HG03175 (cell line): ENCODE measurements at regions not wholly inside any gene's neighbourhood (a gene's known extent, or its start where the extent isn't known, plus 50 kb on each side); places are given as distances from the start of the nearest gene placed in this dataset.

Experiments
- ATAC-seq: cut with Tn5 transposase; IDR thresholded peaks from one replicate; pipeline ENCODE4 v1.9.1; 2021; ENCODE audit warnings: mild to moderate bottlenecking, moderate library complexity; ENCODE audit not compliant: unreplicated experiment

DNA sequence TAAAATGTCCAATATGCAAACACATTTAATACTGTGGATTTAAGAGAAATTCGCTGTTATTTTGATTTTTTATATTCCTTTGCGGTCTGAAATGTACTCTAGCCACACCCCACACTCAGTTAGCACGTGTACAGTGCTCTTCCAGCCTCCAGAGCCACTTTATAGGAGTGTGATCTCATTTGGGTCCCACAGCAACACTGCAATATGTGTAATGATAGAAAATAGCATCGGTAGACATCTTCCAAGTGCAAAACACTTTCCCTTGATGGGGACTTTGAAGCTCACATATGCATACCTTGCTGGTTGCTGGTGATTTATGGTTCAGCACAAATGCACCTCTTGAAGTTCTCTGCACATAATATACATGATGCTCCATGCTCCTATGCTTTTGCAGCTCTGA is 148.3 kb downstream of the GAS1 start:
- ATAC-seq, result no peak

DNA sequence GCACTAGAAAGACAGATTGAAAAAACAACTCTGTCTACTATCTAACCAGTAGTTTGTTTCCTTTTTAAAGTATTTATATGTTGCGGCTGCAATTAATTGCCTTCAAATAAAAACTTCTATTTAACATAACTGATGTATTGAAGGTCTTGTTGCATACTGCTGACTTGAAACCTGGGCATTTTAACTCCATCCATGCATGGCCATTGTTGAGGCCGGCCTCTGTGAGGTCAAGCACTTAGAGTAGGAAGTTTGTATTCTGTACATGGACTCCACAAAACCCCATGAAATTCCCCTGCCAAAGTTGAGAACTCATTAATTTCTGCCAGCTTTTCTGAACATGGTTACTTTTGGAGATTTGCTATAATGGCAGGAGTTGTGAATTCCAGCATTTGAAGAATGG is 150.6 kb downstream of the GAS1 start:
- no peak for ATAC-seq

DNA sequence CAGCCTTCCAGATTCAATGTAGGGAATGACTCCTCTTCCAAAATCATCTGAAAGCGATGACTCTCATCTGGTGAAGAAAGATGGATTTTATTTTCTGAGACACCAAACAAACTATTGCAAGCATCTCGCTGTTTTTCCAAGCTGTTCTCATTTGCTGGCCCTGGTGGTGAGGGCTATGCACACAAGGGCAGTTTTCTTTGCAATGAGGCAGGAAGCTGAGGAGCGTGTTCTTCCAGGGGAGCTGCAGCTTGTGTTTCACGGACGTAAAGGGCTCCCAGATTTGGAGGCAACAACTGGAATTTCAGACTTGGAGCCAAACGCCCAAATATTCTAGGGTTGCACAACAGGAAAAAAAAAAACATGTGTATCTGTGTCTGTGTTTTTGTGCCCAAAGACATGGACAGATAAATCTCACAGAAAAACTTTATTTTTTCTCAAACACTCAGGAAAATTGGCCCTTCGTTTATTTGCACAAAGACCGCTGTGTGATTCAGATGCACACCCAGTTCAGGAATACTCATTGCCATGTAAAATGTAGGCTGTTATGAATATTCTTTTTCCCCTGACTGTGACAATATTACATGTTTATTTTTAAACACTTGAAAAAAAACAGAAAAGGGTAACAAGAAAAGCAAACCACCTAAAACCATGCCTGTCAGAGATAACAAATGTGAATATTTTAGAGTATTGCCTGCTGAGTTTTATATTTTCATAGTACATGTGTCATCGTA is 151.3 kb downstream of the GAS1 start:
- ATAC-seq, result no peak

DNA sequence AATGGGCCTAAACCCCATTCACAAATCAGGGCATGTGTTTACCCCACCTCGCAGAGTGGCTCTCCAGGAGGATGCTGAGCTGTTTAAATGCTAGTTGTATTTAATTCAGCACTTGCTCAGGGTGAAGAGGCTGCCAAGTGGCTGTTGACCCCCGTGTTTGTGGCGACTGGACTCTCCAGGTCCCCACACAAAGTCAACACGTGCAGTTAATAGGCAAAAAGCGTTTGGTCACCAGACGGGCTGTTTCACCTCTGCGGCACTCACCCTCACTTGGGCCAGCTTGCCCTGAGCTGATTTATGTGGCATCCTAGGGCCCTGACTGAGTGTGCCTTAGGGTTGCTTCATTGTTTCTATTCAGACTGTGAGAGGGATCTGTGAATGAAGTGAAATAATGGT is 152.3 kb downstream of the GAS1 start:
- ATAC-seq, result no peak

DNA sequence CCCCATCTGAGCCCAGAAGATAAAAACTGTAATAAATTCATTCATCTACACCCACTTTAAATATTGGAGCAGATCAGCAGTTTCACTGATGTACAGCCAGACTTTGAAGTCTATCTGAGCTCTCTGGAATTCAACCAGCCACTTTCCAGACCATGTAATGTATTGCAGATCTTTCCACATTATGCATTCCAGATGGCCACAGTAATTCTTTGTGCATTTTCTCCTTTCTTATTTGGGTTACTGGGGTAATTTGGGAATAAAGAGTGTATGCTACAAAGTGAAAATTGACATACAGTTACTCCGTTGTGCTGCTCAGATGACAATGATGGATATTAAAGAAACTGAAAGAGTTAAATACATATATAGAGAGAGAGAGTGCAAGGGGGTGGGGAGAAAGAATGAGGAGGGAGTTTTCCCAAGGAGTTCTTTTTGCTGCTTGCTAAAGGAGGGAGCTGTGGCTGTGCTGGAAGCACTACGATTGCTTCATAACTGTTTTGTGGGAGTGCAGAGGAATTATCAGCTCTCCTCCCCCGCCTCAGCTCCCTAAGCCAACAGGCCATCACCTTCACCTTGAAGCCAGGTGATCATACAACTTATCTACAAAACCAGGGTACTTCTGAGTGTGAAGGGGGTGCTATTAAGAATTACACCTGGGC is 152.8 kb downstream of the GAS1 start:
- ATAC-seq, result no peak

DNA sequence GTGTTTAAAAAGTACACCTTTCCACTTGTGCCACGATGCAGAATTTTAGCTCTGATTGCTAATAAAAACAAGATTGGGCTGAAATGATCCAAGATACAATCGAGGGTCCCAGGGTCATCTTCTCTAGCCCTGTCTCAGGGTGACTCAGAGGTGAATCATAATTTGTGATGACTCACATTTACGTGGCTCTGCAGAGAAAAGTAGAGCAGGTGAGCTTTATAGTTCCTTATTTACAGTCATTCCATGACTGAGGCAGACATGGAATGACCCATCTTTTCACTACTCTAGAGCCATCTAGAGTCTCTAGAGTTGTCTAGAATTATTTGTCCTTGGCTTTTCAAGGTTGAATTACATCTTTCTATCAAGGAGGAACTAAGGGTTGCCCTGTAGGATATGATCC is 155.2 kb downstream of the GAS1 start:
- ATAC-seq, result no peak

DNA sequence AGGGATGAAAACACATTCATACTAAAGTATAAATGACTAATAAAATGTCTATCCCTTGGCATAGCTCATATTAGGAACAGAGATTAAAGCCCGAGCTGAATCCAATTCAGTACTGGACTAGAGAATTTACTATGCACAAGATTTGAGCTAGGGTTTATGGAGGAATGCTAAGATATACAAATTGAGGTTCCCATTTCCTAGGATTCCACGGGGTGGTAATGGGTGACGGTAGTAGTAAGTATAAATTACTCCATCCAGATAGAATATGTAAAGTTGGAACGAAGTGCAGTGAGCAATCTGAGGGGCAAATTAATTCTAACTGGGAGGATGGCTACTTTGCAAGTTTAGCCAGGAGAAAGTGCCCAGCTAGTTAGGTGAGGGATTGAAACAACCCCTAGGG is 156.5 kb downstream of the GAS1 start:
- ATAC-seq, result no peak

DNA sequence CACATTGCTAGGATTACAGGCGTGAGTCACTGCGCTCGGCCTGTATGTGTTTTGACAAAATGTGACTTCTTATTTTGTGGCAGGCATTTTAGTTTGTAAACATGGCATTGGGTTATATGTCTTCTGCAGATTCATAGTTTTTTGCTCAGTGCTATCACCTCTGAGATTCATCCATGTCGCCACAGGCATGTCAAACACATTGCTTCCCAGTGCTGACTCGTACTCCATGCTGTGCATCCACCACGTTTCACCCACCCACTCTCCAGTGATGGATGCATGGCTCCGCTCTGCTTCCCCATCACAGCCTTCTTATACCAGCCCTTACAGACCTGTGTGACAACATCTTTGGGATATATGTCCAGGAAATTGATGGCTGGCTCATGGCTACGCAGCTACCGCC is 158.8 kb downstream of the GAS1 start:
- ATAC-seq, result no peak

DNA sequence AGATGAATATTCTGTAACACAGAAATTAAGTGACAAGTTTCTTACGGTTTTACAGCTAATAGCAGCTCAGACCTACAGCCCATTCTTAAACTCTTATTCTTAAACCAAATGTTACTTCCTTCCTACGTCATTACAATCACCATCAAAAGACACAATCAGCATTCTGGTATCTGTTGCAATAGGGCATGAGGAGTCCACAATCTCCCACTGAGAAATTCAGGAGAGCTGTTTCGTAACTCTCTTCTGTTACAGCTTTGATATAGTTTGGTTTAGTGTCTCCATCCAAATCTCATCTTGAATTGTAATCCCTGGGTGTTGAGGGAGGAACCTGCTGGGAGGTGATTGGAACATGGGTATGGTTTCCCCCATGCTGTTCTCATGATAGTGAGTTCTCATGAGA is 163.4 kb downstream of the GAS1 start:
- no peak for ATAC-seq

DNA sequence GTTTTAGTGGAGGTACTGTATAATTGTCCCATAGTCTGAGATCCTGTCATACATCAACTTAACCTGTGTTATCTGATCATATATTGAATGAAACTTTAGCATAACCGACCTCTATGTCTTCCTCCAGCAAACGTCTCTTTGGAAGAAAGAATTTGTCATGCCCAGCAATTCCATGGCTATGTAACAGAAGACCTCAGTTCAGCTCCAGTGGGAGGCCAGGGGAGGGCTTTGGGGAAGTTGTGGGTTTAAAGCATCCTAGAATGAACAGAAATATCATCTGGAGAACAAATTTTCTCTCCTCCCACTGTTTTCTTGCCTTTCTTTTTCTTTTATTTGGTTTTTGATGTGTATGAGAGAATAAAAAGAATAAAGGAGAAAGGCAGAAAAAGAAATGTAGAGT is 164.5 kb downstream of the GAS1 start:
- ATAC-seq, result no peak

DNA sequence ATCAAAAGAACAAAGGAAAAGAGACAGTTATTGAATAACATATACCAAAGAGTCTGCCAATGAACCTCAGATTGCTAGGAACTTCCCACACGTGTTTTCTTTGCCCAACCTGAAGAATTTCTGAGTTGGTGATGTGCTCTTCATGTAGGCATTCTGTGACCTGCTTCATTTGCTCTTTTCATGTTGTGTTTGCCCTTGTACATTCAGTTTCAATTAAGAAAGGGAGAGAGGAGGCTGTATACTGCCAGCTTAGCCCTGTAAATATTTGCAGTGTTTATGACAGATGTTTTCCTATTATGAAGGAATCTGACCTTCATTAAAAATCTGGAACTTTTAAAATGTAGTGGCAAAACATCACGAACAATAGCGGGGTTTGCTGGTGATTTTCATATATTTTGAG is 168.5 kb downstream of the GAS1 start:
- ATAC-seq, result no peak

DNA sequence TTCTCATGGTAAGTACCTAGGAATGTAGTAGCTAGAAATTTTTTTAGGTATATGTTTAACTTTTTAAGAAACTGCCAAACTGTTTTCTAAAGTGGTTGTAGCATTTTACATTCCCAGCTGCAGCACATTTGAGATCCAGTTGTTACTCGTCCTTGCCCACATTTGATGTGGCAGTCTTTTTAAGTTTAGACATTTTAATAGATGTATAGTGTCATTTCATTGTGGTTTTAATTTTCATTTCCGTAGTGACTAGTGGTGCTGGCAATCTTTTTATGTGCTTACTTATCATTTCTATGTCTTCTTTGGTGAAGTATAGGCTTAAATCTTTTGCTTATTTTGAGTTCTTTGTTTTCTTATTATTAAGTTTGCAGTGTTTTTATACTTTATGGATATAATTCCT is 171.6 kb downstream of the GAS1 start:
- no peak for ATAC-seq

DNA sequence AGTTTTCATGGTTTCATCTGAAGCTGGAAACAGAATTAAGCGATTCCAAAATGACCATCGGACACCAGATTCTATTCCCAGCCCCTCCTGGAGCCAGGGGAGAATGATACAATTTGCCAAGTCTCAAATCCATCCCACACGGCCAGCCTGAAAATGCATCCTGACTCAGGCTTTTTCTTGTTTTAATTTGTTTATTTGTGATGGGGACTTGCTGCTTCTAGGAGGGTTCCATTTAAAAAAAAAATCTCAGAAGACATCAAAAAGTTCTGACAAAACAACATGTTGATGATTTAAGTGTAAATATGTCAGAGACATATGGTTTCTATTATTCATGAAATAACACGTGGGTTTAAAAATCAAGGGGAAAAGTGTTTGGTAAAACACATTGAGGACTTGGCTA is 173.2 kb downstream of the GAS1 start:
- ATAC-seq, result no peak

DNA sequence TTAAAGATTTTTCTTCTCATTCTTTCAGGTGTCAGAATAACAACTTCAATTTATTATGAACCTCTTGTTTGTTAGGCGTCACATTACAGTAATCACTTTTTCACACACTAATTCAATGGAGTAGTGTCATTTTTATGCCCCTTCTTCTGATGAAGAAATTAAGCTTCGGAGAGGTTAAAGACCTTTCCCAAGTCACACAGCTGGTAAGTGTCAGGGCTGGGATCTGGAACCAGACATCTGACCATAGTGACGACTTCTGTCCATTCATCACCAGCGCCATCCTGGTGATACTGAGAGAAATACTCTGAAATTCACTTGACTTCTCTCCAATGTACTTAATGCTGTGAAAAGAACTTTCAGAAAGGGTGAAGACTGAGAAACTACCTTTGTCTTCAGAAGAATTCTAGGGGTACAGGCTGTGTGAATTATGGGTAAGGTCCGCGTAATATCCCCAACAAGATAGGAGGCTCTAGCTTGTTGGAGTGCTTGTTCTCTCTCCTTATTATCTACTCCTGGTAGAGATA is 173.8 kb downstream of the GAS1 start:
- no peak for ATAC-seq

DNA sequence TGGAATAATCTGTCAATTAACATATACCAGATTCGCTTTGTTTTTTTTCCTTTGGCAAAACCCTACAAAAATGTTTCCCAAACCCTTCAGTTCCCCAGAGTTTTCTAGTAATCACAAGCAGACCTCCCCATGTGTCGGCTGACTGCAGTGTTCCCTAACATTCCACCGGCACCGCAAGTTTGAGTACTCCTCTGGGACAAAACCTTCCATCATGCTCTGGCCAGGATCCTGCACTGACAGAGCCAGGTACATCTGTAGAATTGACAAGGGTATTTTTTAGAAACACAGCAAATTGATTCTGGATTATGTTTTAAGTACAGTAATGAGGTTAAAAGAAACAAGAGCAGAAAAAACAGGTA is 174.7 kb downstream of the GAS1 start:
- no peak for ATAC-seq

DNA sequence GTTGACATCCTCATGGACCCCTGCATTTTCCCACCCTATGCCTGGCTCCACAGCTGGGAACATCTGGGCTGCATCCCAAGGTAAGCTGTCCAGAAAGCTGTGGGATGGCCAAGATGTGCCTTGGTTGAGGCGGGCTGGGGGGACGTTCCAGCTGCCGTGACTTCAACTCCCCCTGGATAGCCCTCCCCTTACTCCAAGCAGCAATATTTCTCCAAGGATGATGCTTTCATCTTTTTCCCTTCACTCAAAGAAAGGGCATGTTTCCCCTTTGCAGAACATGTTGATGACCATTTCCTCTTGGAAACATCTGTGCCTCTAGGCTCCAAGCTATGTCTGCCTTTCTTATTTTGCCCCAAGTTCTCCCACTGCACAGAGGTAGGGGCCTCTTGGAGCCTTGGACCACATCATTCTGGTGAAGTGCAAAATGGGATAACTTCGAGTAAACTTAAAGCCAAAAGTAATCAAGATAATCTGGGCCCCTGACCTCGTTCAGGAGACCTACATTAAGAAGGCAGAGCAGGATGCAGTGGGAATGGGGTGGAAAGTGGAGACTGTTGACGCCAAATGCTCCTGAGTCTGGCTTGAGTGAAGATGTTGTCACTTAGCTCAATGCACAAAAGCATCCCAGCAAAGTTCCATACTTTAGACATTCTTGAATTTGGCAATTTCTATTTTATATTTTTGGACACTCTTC is 175.2 kb downstream of the GAS1 start:
- ATAC-seq, result no peak

DNA sequence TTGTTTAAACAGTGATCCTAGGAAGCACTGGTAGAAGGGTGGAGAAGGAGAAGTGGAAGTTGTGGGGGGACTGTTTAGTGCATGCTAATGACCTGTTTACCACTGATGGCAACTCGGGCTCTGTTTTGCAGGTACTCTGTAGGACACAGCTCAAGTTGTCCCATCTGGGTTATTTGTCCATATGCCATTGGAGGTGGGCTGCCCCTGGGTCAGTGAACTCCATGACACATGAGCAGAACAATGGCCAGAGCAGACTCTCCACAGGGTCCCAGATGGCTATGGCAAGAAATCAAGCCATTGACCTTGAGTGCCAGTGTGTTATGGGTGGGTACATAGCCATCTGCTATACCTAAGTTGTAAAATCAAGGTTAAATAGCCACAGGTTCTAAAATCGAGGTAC is 175.9 kb downstream of the GAS1 start:
- no peak for ATAC-seq

DNA sequence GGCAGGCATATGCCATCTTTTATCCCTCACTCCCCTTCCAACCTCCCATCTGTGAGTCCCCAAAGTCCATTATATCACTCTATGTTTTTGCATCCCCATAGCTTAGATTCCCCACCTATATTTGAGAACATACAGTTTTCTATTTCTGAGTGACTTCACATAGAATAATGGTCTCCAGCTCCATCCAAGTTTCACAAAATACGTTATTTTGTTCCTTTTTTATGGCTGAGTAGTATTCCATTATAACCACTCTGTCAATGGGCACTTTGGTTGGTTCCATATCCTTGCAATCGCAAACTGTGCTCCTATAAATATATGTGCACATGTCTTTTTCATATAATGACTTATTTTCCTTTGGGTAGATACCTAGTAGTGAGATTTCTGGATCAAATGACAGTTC is 178.6 kb downstream of the GAS1 start:
- ATAC-seq, result no peak

DNA sequence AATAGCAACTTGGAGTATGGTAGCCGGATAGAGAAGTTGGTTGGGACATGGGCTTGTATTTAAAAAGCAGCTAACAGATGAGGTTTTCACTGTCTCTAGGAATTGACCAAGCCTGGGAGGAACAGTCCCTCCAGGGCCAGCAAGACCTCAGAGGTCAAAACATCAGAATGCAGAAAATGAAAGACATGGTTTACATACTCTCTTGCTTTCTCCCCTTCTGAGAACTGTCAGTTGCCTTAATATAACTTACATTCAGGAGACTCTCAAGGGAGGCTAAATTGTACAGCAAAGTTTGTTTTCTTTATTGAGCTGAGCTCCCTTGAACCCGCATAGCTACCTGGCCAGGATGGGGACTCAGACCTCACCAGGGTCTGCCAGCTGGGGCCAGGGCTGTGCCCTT is 179.3 kb downstream of the GAS1 start:
- no peak for ATAC-seq

DNA sequence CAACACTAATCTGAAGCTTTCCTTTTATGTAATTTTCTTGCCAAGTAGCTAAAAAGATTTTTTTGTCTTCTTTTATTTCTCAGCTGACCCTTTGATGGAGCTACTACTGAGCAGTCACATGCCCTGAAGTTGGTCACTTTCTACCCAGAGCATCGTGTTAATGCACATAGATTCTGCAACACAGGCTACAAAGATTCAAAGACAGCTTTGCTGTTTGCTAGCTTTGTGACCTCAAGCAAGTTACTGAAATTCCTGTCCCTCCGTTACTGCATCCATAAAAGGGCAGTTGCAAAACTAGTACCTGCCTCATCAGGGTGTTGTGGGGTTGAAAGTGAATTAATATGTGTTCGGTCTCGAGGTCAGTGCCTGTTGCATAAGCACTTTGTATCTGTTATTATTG is 179.9 kb downstream of the GAS1 start:
- no peak for ATAC-seq

DNA sequence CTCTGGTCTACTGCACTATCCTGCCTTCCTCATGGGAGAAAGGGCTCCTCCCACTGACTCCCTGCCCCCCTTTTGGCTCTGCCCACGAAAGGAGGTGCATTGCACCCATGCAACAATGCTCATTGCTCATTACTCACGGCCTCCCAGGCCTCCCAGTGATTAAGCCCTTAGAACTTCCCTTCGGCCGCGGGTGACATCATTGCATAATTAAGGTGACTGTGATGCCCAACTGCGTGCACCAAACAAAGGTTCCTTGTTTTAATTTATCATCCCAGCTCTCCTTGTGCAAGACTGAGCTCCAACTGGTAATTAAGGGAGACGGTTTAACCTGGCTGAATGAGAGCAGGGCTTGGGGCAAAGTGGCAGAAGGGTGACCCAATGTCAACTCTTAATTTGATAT is 180.4 kb downstream of the GAS1 start:
- ATAC-seq, result no peak

DNA sequence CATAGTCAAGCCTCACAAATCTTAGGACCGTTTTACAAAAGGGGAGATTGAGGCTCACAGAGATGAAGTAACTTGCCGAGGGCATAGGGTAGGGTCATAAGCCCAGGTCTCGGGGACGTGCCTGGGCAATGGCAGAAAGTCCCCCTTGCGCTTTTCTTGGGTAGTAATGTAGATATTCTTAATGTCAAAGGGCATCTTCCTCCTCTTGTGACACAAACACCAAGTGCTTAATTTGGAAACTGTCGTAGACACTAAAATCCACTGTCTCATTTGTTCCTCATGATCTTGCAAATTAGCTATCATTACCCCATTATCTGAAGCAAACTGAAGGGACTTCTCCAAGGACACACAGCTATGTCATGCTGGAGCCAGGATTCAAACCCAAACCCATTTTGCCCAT is 180.8 kb downstream of the GAS1 start:
- ATAC-seq, result no peak
